CD4-positive, alpha-beta T cell treated with Interleukin-12 subunit alpha and Interleukin-12 subunit beta, for 1 hour (primary cell): ENCODE measurements at regions not wholly inside any gene's neighbourhood (a gene's known extent, or its start where the extent isn't known, plus 50 kb on each side); places are given as distances from the start of the nearest gene placed in this dataset.
"Not testable (repeated sequence)": the region's sequence is repeated elsewhere in the genome, so short reads cannot be mapped to it uniquely, and the experiment has no call there.

Source experiments
- DNase-seq: peaks from one replicate; pipeline ENCODE4 v3.0.0-alpha.2; 2020

DNA sequence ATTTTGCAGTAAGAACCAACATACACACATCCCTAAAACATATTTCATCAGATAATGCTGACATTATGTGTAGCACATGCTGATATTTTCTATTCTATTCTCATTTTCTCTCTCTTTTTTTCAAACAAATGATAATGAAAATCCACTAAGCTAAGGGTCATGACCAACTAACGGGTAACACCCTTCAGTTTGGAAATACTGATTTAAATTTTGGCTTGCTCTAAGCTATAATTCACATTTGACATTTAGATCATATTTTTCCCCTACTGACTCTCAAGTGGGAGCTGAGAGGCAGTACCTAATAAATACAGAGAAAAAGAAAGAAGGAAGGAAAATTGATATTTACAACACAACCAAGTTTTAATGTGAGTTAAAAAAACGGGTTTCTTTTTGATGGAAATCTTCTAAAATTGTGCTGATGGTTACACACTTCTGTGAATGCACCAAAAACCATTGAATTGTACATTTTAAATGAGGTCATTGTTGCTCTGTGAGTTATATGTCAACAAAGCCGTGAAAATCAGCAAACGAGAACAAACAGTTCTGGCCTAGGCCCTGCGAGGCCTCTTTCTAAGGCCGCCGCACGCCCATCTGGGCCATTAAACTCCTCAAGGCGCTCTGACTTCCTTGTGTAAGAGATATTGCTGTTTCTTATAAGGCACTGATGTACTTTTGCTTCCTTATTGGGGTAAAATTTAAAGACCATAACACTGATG lies 124.2 kb downstream of the GALR1 start:
- no peak for DNase-seq

DNA sequence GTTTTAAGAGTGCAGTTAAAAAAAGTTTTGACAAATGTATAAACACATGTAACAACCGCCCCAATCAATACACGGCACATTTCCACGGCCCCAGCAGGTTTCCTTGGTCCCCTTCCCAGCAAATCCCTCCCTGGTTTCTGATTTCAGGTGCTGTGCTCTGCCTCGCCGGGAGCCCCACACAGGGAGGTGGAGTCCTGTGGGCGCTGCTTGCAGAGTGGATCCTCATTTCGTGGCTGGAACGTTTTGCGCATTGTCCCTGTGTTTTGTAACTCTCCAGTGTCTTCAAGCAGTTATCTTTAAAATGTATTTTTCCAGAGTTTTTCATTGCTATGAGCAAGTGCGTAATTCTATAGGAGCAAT lies 124.8 kb downstream of the GALR1 start:
- no peak for DNase-seq

DNA sequence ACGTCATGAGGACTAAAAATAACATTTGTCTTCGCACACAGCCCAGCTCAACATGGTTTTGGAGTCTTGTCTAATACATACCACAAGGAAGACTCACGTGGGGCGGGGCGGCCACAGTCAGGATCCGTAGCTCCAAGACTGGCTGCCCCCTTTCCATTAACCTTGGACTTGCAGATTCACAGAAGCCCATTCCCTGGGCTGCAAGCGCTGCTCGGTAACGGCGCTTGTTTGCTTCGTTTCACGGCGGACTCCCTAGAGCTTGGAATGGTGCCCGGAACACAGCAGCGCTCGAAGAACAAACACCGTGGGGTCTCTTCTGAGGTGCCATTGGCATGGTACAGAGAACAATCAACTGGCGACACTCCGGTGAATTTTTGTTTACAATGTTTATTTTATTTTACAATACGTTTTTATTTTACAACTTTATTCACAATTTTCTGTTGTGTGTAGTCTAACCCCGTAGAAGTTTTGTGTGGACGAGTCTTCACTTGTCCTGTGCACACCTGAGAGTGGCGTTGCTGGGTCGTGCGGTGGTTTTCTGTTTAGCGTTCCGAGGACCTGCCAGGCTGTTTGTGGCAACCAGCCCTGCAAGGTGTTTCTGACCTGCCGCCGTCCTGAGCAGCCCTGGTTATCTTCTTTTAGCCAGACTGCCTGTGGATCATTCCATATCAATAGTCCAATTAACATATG lies 126.5 kb downstream of the GALR1 start:
- no peak for DNase-seq

DNA sequence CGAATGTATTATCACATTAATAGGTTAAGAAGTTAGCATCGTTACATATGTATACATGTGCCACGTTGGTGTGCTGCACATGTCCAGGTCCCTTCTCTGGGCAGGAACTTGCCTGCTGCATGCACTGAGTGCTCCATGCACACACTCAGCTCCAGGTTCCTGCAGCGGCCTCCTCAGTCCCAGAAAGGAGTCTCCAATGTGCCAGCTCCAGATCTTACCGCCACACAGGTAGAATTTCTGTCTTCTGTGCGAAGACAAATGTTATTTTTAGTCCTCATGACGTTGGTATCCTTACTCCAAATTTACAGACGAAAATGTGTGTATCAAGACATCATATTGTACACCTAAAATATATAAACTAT lies 127.1 kb downstream of the GALR1 start:
- no peak for DNase-seq

DNA sequence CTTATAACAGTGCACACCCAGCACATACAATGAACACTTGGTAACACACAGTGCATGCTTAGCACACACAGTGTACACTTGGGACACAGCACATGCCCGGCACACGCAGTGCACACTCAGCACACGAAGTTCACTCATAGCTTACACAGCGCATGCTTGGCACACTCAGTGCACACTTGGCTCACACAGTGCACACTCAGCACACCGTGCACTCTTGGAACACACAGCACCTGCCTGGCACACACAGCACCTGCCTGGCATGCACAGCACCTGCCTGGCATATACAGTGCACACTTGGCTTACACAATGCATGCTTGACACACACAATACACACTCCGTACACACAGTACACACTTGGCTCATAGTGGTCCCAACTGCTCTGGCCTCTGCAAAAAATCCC lies 128.2 kb downstream of the GALR1 start:
- DNase-seq: no peak

DNA sequence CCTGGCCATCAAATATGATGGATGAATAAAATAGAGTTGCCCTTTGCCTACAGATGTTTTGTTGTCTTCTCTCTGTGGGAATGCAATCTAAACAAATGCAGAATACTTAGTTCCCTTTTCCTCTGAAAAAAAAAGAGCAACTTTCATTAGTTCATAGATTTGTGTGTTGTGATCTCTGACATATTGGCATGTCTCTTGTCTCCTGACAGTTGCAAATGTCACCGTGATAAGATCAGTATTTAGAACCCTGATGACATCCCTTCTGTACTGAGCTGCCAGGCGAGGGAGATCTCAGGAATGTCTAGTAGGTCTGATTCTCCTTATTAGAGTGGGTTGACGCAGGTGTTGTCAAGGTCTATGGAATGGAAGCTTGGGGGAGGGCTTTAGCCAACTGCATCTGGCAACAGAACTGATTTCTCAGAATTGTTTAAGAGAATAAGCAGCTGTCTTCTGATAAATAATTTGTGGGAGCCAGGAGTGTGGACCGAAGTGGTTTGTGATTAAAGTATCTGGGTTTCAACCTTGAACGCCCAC lies 130.4 kb downstream of the GALR1 start:
- DNase-seq: no peak

DNA sequence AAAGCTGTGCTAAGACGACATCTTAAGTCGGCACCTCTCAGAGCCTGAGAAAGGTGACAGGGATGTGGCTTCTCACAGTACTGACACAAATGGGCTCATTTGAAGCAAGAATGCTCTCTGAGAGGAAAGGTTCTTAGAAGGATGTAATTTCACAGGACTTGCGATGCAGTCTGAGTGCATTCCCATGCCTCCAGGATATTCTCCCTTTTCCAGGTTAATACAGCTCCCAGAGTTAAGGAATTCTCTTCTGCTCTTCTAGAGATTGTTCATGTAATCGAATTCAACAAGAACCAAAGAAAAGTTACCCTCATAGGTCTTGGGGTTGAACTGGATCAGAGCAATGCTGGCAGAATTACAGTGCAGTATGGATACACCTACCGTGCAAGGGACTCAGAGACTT lies 131.0 kb downstream of the GALR1 start:
- DNase-seq: no peak

DNA sequence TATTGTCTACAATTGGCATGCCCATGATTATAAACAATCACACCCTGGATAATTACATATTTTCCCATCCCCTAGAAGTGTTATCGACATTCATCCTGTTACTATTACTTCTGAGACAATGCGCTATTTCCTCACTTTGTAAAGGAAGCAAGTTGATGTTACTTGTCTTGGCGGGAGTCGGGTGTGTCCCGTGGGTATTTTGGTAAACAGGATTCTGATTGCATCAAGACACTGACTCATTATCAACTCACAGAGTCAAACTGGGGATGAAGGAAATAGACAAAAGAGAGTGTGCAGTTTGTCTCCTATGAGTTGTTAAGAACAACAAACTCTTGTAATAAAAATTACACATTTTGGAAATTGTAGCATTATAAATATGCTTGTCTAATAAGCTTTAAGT lies 142.7 kb downstream of the GALR1 start:
- DNase-seq: no peak

DNA sequence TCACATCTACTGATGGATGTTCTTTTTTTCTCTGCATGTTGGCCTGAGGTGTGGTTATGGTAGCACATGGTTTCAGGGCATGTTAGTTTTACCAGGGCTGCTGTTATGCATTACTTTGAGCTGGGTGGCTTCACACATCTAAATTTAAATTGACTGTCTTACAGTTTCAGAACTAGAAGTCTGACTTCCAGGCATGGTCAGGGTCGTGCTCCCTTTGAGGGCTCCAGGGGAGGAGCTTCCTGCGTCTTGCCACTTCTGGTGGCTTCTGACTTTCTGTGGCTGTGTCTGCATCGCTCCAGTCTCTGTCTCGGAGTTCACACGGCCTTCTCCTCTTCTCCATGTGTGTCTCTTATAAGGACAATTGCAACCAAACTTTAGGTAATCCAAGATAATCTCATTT lies 143.9 kb downstream of the GALR1 start:
- no peak for DNase-seq

DNA sequence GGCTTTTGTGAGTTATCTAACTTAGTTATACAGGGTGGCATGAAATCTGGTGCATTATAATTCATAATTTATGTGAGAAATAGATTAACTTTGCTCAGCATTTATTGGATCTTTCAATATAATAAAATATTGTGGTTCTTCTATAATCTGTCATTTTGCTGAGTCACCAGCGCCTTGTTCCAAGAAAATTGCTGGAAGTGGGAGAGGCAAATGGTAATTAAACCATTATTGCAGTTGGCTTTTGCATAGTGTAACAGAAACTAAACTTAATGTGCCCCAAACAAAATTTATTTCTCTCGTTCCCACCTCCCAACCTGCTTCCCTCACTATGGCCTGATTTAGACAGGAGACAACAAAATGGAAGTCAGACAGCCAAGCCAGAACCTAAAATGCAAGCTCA lies 146.3 kb downstream of the GALR1 start:
- DNase-seq: no peak

DNA sequence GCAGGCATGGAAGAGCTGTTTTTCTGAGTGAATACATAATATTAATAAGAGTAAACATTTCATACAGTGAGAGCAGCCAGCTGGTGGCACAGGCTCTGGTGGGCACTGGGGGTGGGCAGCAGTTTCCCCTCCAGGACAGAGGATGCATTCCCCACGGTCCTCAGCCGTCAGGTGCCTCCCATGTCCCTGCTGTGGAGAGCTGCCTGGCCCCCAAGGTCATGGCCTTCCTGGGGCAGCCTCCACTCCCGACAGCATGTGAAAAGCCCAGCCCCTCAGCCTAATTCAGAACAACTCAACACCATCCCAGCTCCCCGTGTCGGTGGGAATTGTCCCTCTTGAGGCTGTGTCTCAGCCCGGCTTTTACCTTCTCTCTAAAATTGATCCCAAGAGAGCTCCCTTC lies 147.4 kb downstream of the GALR1 start:
- no peak for DNase-seq

DNA sequence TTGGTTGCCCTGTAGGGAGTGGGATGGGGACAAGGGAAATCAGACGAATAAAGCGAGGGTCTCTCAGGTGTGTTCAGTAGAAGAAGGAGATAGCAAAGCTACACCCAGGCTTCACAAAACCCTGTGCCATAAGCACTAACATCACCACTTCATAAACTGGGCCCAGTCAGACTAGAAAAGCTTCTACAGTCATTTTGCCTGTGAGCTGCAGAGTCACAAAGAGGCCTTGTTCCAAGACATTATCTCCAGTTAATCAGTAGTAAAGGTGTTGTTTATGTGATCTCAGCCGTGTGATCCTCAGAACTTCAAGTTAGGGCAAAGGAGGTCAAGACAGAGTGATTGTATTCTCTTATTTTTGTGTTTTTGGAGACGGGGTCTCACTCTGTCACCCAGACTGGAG lies 148.0 kb downstream of the GALR1 start:
- DNase-seq: no peak

DNA sequence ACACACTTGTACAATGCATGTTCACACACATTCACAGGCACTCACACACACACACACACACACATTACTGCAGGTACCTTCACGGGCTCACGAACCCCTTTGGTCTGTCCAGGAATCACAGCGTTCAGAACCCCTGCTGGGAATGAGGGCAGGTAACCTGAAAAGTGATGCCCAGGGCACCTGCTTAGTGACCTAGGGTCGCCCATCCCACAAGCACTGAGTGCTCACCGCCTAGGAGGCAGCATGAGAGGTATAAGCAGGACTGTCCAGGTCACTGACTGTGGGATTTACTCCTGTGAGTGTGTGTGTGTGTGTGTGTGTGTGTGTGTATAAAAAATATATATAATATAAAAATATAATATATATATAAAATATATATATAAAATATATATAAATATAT lies 150.9 kb downstream of the GALR1 start:
- no peak for DNase-seq

DNA sequence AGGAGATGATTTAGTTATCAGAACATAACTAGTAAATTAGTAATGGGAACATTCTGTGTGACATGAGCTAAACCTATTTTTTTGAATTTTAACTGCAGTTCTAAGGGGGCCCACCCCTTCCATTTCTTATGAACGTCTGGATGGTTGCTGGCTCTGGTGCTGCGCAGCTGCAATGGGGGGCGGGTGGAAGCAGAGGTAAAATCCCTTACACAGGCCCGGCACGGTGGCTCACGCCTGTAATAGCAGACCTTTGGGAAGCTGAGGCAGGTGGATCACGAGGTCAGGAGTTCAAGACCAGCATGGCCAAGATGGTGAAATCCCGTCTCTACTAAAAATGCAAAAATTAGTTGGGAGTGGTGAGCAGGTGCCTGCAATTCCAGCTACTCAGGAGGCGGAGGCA lies 151.5 kb downstream of the GALR1 start:
- DNase-seq: no peak

DNA sequence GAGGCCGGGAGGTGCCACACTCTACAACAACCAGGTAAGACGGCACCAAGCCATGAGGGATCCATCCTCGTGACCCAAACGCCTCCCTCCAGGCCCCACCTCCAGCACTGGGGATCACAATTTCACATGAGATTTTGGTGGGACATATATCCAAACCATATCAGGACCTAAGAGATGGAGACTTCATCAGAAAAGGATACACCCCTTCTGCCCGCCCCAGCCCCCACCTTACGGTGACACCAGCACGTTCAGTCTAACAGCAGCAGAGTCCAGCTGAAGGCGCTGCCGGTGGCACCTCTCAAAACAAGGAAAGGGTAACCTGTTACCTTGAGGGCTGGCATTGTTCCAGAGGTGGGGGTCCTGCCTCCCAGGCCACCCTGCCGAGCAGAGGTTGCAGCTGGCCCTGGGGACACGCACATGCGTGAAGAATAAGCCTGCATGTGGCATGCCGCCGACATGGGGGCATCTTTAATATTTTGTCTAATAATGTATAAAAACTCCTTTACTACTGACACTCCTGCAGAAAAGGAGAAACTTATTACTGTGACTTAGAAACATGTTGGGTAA lies 154.4 kb downstream of the GALR1 start:
- no peak for DNase-seq

DNA sequence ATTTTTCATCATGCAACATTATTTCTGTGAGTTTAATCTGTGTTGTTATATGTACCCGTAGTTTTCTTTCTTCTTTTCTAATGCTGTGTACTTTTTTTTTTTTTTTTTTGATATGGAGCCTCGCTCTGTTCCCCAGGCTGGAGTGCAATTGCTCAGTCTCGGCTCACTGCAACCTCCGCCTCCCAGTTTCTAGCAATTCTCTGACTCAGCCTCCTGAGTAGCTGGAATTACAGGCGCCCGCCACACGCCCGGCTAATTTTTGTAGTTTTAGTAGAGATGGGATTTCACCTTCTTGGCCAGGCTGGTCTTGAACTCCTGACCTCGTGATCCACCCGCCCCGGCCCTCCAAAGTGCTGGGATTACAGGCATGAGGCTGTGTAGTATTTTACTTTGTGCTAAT lies 155.4 kb downstream of the GALR1 start:
- DNase-seq: no peak

DNA sequence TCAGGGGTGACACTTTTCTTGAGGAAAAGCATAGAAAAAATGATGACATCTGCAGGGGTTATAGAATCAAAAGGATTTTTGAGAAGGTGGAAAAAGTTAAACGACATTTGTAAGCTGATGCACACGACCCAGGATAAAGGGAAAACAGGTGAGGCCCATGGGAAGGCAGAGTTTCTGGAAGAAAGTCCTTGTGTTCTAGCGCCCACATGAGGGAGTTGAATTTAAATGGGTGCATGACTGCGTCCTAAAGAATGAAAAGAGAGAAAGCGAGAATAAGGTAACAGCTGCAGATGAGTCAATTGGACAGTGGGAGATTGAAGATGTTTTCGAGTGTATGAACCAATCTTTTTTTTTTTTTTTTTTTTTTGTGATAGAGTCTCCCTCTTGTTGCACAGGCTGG lies 158.1 kb downstream of the GALR1 start:
- DNase-seq: no peak

DNA sequence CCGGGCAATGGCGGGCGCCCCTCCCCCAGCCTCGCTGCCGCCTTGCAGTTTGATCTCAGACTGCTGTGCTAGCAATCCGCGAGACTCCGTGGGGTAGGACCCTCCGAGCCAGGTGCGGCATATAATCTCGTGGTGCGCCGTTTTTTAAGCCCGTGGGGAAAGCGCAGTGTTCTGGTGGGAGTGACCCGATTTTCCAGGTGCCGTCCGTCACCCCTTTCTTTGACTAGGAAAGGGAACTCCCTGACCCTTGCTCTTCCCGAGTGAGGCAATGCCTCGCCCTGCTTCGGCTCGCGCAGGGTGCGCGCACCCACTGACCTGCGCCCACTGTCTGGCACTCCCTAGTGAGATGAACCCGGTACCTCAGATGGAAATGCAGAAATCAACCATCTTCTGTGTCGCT lies 171.9 kb downstream of the GALR1 start:
- not testable (repeated sequence) for DNase-seq

DNA sequence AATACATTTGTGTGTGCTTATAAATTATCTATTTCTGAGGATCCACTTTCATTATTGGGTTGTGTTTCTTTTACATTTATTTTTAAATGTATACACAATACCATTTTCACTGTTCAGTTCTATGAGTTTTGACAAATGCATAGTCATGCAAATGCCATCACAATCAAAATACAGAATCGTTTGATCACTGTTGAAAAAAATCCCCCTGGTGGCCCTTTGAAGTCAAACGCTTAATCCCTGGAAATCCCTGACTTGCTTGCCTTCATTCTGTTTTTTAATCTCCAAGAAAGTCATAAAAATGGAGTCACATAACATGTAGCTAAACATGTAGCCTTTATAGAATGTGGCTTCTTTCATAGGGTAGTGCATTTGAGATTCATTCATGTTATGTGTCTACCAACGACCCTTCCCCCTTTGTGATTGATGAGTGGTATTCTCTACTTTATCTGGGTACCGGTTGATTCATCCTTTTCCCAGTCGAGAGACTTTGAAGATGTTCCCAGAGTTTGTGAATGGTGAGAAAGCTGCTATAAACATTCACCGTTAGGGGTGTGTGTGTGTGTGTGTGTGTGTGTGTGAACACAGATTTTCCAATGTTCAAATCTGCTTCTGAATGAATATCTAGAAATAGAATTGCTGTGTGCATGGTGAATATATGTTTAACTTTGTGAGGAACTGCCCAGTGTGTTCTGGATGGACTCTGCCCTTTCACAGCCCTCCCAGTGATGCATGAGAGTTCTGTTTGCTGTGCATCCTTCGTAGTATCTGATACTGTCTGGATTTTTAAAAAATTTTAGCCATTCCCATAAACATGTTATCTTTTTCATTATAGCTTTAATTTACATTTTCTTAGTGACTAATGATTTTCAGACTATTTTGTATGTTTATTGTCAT lies 173.6 kb downstream of the GALR1 start:
- DNase-seq: peak; percentile 3

DNA sequence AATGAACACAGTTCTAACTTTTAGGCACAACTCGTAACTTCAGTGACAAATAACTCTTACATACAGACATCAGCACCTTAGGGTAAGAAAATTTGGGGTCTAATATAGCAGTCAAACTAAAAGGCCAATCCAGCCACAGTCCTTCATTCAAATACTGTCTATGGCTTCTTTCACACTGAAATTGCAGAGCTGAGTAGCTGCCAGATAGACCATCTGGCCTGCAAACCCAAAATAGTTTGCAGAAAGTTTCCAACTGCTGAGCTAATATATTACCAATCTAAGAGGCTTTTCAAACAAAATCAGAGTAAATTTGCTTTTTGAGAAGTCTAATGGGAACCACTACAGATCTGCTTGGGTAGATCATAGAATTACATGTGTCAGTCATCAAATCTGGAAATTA lies 183.4 kb downstream of the GALR1 start:
- DNase-seq: no peak

DNA sequence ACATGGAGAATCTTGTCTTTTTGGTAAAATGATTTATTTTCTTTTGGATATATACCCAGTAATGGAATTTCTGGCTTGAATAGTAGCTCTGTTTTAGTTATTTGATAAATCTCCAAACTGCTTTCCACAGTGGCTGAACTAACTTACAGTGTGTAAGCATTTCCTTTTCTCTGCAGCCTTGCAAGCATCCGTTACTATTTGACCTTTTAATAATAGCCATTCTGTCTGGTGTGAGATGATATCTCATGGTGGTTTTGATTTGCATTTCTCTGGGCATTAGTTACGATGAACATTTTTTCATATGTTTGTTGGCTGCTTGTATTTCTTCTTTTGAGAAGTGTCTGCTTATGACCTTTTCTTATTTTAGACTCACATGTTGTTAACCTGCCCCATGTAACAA lies 190.2 kb downstream of the GALR1 start:
- DNase-seq: no peak

DNA sequence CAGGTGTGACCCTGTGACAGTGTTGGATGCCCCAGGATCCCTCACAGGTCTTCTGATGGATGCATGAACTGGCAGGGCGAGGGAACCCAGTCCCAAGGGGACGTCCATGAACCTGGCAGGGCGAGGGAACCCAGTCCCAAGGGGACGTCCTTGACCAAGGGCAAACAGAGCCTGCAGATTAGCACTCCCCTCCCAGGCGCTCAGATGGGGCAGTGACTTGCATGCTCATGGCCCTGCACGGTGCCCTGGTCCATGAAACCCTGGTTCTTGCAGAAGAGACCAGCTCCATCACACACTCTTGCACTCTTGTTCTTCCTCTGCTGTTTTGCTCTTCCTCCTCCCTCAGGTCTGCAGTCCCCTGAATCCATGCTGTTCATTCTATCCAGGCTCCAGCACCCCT lies 192.7 kb downstream of the GALR1 start:
- no peak for DNase-seq

DNA sequence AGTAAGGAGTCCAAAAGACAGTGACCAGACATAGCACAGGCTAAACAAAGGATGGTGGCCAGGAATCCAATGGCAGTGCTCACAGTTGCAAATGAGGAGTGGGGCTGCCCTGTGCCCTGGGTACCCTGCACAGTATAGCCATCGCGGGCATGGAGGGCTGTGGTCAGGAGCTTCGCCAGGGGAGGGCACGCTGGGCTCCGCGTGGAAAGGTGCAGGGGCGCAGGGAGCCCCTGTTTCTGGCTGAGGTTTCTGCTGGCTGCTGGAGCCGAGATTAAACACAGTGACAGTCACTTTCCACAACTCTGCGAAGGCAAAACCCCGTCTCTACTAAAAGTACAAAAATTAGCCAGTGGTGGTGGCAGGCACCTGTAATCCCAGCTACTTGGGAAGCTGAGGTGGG lies 194.7 kb downstream of the GALR1 start:
- DNase-seq: no peak

DNA sequence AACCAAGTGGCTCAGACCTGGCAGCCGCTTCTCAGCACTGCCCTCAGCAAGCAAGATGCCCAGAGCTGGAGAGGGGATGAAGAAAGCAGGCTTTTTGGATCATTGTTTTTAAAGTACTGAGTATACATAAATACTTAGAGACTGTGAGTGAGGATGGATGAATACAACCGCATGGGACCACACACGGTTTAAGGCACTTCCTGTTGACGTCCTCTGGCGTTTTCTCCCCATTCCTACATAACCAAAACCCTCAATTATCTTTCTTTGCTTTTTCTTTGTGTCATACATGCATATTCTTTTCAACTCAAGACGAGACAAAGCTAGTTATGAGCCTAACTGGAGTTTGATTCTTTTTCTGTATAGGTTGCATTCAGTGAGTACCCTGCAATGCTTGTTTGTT lies 198.4 kb downstream of the GALR1 start:
- no peak for DNase-seq
